GM18511 (cell line): ENCODE measurements at regions not wholly inside any gene's neighbourhood (a gene's known extent, or its start where the extent isn't known, plus 50 kb on each side); places are given as distances from the start of the nearest gene placed in this dataset.
"Not testable (repeated sequence)": the region's sequence is repeated elsewhere in the genome, so short reads cannot be mapped to it uniquely, and the experiment has no call there.

Experiments
- ATAC-seq: cut with Tn5 transposase; IDR thresholded peaks from one replicate; pipeline ENCODE4 v1.9.1; 2021; ENCODE audit warnings: mild to moderate bottlenecking, moderate library complexity; ENCODE audit not compliant: unreplicated experiment

DNA sequence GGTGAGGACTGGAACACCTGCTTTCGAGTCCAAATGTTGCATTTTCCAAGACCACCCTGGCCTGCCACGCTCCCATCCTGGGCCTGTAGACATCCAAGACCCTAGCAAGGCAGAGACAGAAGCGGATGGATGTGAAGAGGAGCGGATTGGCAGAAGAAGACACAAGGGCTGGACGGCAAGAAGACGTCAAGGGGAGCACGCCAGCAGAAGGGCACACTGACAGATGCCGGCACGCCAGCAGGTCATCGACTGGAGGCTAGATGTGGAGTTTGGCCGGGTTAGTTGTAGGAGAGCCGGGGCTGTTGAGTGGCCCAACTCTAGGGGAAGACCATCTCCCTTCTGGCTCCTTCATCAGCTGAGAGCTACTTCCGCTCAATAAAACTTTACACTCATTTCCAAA lies 251.6 kb downstream of the ZWINT start:
- no peak for ATAC-seq

- ATAC-seq: no peak
Observed at GRCh38 chr10:56104923-56105322, 256.1 kb downstream of the ZWINT start.

- no peak for ATAC-seq
Observed at GRCh38 chr10:56104487-56104886, 256.6 kb downstream of the ZWINT start.

DNA sequence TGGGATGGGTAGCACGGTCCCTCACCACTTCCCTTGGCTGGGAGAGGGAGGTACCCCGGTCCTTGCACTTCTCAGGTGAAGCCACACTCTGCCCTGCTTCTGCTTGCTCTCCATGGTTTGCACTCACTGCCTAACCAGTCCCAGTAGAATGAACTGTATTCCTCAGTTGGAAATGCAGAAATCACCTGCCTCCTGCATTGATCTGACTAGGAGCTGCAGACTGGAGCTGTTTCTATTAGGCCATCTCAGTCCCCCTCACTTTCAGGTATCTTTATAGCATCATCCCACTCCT lies 264.9 kb downstream of the ZWINT start:
- no peak for ATAC-seq

- no peak for ATAC-seq
Observed at GRCh38 chr10:56095506-56096225, 265.4 kb downstream of the ZWINT start.

- ATAC-seq: not testable (repeated sequence)
Observed at GRCh38 chr10:56093645-56094044, 267.4 kb downstream of the ZWINT start.

GRCh38 chr10:56091872-56092271 lies 269.2 kb downstream of the ZWINT start:
- no peak for ATAC-seq

DNA sequence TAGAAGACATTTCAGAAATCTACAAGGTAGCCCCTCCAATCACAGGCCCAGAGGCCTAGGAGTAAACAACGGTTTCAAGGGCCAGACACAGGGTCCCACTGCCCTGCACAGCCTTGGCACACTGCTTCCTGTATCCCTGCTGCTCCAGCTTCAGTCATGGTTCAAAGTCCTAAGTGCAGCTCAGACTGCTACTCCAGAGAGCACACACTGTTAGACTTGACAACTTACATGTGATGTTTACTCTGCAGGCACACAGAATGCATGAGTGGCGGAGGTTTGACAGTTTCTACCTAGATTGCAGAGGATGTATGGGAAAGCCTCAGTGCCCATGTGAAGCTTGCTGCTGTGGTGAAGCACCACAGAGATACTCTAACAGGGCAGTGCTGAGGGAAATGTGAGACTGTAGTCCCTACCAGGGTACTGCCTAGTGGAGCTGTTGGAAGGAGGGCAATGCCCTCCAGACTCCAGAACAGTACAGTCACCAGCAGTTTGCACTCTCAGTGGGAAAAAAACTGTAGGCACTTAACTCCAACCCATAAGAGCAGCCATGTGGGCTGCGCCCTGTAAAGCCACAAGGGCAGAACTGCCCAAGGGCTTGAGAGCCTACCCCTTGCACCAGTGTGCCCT lies 270.0 kb downstream of the ZWINT start:
- no peak for ATAC-seq

DNA sequence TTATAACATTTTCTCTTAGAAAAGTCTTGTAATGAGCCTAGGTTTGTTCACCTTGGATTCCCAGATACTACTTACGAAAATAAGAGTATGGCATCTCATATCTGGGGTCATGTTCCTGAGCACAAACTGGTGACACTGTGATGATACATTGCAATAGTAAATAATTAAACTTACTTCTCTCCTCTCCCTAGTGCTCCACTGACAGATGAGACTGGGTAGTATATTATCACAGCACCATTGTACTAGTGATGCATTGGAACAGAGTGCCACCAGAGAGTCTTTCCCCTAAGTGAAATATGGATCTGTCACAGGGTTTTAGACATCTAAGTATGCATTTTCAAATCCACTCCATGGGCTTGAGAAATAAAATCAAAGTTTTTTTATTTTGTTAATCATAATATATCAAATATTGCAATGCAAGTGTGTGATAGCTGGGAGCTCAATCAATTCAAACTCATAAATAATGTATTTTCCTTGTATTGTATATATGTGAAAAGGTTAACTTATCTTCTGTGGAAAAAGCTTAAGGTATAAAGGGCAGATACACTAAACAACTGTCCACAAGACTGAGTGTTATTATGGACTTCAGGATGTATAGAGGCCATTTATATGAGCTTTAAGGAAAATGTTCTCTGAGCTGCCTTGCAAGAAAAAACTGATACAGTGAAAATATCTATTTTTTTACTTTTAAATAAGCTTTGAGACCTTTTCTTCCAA lies 275.5 kb downstream of the ZWINT start:
- no peak for ATAC-seq

- no peak for ATAC-seq
Observed at GRCh38 chr10:56082169-56082568, 278.9 kb downstream of the ZWINT start.

GRCh38 chr10:56068473-56069263 lies 292.4 kb downstream of the ZWINT start:
- ATAC-seq: no peak

GRCh38 chr10:56068040-56068439 lies 293.0 kb downstream of the ZWINT start:
- ATAC-seq: no peak

GRCh38 chr10:56063642-56064041 lies 297.4 kb downstream of the ZWINT start:
- no peak for ATAC-seq

DNA sequence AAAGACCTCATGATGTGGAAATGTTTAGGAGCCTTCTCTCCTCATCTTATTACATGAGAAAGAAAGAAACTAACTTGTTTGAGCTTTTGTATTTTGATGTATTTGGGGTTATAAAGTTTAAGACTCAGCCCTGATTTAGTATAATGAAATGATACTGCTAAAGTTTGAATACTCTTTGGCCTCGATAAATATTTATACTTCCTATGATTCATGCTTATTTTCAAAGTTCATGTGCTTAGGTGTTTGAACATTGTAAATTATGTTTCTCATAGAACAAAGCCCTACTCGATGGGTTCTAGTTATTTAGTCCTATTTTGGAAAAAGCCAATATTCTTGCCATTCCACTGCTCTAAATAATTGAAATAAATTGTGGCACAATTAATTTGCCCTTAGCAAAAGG lies 303.2 kb downstream of the ZWINT start:
- no peak for ATAC-seq

DNA sequence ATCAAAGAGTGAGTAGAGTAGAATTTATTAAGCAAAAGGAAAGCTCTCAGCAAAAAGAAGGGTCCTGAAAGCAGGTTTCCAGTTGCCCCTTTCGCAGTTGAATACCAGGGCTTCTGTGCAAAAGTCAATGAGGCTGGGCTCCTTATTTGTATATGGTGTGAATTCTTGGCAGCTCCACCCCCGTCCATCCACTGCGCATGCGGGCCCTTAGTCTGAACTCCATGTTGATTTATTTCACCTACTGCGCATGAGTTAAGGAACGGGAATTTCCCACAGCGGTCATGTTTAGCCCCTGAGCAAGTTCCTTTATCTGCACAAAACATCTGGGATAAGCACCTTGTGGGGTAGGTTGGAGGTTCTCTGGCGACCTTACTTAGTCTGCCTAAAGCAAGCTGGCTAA lies 325.6 kb downstream of the ZWINT start:
- ATAC-seq: no peak

- no peak for ATAC-seq
Observed at GRCh38 chr10:56028298-56029132, 332.5 kb downstream of the ZWINT start.

DNA sequence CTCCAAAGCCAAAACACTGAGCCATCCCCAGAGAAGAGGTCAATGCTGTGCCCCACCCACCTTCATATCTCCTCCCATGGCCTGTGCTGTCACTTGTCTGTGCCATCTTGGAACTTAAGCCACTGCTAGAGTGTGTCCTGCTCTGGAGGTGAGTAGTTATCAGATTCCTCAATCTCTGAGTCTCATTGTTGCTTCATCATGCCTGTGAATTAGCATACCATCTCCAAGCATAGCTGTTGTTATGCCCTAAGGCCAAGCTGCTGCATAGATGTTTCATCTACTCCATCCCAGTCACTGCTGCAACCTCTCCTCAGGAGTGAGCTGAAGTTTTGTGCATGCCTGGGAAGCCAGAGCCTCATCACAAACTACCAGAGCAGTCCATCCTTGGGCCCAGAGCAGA lies 349.0 kb downstream of the ZWINT start:
- ATAC-seq: no peak

DNA sequence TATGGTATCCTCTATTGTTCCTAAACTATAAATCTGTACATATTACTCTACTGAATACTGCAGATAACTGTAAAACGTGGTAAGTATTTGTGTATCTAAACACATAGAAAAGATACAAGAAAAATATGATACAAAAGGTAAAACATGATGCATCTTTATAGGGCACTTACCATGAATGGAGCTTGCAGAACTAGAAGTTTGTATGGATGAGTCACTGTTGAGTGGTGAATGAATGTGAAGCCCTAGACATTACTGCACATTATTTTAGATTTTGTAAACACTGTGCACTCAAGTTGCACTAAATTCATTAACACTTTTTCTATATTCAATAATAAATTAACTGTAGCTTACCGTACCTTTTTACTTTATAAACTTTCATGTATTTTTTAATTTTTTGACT lies 357.5 kb downstream of the ZWINT start:
- no peak for ATAC-seq

DNA sequence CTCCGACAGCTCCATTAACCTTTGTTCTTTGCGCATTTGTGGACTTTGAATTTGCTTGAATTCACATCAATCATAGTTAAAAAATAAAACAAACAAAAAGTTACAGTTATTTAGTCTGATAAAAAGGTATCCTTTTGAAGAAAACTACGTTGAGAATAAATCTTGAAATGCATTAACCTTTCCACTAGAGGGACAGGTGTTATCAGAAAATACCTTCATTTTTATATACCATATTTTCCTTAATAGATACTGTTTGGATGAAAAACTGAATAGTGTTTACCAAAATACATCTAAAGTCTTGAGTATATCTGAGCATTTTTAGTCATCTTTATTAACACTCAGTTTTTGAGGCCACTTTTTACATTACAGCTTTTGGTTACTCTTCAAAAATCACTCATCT lies 371.9 kb downstream of the ZWINT start:
- no peak for ATAC-seq

- no peak for ATAC-seq
Observed at GRCh38 chr10:55979203-55979602, 381.9 kb downstream of the ZWINT start.

DNA sequence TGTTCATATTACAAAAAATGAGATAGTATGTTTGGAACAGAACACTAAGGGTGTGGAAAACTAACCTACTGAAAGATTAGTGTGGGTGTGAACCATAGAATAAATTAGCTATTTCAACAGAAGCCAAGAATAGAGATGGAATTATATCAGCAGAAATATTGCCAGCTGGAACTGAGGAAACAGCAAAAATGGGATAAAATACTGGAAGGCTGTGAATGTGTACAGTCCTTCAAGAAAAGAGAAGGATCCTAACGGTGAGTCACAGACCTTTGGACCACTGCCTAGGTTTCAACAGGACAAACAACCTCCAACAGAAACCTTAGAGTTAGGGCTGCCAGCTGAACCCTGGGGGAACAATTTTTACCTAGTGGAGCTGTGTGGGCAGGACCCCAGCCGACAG lies 395.0 kb downstream of the ZWINT start:
- ATAC-seq: no peak
